ENCODE measurements at regions not wholly inside any gene's neighbourhood (a gene's known extent, or its start where the extent isn't known, plus 50 kb on each side); places are given as distances from the start of the nearest gene placed in this dataset.
"Not testable (repeated sequence)": the region's sequence is repeated elsewhere in the genome, so short reads cannot be mapped to it uniquely, and the experiment has no call there.

DNA sequence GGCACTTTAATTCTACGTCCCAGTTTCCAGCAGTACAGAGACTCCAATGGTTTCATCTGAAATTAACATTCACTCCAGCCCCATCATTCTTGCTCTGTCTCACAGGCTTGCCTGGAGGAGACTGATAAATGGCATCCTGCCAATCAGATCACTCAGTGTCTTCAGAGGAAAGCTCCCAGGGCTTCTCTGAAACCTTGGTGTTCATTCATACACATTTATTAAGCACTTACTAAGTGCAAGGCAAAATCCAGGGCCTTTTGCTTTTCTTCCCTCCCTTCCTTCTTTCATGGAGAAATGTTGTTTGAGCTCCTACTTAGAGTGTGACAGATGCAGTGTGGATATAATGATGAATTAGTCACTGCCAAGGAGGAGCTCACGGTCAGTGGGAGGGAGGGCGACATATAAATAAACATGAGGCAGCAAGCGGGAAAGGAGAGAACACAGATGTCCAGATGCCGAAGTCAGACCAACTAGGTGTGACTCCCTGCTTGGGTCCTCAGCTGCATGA lies 106.7 kb upstream of the DTNBP1 start:
- no peak for DNase-seq (ENCODE audit: low spot score)

DNA sequence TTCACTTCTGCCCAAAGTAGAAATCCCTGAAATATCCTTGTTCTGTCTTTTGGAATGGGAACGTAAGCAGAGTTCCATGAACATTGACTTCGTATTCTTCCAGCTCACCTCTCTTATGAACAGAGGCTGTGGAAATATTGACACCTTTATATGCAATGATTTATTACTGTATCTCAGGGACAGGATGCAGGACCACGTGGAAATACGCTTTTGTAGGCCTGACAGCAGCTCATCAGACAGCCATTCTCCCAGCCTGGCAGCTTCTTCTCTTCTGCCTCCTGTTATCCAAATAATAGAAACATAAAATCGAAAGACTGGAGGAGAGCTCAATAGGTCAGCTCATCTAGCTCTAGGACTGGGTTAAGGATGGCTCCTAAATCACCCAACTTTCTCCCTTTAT lies 106.2 kb upstream of the DTNBP1 start:
- no peak for DNase-seq (ENCODE audit: low spot score)

DNA sequence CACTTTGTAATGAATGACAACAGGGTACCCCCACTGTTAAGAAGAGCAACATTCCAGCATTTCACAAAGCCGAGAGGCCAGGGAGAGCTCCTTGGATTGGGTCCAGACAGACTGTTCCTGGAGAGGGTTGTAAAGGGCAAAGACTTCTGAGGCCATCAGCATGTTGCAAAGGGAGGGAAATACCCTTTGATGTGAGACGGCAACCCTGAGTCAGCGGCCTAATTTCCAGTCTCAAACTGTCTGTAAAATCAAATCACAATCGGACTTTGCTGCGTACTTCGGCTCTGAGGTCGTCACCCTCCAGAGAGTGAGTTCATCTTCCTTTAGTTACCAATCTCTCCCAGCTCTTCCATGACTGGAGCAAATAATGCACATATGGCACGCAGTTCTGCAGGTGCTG lies 101.0 kb upstream of the DTNBP1 start:
- no peak for DNase-seq (ENCODE audit: low spot score)

DNA sequence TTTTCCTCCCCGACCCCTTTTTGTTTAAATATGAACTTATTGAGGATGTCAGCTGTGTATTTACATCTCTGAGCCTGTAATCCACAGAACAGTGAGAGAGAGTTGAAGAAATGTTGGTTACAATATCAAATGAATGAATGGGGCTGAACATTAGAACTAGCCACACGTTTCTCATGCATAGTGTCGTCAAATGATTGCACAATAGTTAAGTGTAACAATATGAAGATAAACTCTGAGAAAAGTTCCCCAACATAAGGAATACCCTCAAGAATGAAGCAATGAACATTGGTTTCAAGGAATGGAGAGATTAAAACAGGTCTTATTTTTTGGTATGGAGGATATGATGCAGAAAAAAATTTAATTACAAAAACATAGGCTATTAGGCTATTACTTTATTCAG lies 100.5 kb upstream of the DTNBP1 start:
- DNase-seq (ENCODE audit: low spot score), result no peak

DNA sequence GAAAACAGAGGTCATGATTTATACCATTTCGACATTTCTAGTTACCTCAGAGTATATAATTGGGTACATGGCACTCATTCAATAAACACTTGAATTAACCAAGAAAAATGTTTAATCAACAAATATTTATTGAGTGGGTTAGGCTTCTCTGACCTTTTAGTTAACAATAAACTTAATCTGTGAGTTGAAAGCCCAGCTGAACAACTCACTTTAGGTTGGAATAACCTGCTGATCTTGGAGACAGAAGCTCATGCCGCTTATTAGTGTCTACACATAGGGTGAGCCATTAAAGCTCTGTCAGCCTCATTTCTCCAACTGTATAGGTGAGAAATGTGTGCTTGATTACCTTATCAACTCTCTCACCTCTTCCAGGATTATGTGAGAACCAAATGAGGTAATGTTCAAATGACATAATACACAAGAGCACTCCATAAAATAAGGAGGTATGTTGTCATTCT lies 98.2 kb upstream of the DTNBP1 start:
- no peak for DNase-seq (ENCODE audit: low spot score)

DNA sequence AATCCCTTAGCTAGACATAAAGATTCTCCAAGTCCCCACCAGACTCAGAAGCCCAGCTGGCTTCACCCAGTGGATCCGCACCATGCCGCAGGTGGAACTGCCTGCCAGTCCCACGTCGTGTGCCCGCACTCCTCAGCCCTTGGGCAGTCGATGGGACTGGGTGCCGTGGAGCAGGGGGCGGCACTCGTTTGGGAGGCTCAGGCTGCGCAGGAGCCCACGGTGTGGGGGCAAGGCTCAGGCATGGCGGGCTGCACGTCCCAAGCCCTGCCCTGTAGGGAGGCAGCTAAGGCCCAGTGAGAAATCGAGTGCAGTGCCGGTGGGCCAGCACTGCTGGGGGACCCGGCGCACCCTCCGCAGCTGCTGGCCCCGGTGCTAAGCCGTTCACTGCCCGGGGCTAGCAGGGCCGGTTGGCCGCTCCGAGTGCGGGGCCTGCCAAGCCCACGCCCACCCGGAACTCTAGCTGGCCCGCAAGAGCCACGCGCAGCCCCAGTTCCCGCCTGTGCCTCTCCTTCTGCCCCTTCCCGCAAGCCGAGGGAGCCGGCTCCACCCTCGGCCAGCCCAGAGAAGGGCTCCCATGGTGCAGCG lies 95.9 kb upstream of the DTNBP1 start:
- DNase-seq (ENCODE audit: low spot score), result no peak

DNA sequence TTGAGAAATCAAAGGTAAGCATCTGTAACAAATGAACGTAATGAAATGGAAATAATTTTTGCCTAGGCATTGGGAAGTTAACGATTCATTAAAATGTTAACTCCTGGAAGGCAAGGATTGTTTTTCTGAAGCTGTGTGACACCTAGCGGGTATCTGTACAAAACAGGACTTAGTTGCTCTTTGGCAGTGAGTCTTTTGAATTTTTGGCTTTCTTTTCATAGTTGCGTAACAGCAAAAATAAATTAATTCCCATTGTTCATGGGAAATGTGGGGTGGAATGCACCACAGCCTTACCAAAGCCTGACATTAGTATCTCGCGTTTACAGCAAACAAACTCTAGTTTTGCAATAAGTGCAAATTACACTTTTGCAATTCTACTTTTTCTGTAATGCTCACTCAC lies 92.7 kb upstream of the DTNBP1 start:
- no peak for DNase-seq (ENCODE audit: low spot score)

DNA sequence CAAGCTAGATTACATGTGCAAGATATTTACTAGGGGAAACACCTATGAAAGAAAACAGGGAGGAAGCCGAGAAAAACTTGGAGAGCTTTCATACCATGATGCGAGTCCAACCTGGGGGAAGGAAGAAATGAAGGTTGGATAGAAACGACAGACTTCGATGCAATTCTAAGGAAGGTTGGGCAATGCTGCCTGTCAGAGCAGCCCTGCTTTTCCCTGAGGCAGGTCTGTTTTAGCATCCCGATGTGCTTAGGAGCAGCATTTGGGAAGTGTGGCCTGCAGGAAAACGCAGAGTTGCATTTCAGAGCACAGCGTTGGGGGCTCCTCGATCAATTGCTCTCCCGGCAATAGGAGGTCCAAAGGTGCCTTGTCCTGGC lies 91.9 kb upstream of the DTNBP1 start:
- DNase-seq (ENCODE audit: low spot score), result no peak

DNA sequence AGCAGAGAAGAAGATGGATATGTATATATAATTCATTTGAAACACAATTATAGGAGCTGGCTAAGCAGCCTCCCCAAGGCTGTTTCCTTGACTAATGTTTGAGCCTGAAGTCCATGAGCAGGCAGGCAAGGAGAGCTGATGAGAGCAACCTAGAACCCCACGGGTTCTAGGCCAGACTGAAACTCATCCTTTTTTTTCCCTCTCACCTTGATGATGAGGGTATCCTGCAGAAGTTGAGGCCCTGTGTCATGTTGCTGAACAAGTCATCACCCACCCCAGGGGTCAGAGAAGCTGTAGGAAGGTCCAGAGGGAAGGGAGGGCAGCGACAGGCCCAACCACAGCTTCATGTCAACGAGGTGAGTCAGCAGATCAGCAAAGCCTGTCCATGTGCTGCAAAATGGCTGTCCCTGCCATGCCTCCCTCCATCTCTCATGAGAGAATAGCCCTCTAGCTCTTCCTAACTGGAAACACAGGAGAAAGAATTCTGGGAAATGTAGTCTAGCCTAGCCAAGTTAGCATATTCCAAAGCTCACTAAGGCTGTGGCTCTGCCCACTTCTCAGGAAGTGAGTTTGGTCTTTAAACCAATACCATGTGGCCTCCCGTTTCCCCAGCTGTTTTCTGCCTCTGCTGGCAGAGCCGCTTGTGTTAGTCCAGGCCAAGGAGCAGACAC lies 91.3 kb upstream of the DTNBP1 start:
- DNase-seq (ENCODE audit: low spot score), result no peak

DNA sequence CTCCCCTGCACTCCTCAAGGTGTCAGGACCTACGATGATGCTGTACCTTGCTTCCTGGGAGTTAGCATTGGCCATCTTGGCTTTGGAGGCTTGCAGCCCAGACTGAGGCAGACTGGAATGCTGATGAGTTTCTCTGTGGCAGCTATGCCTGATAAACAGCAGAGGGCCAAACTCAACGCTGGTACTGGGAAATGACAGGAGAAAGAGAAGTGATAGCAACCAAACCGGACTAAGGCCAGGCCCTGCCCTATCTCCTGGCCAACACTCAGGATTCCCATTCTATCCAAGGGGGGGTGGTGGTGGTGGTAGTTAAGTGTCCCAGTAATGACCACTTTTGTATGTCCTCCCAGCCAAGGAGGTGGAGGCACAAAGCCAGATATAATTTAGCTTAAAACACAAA lies 90.0 kb upstream of the DTNBP1 start:
- no peak for DNase-seq (ENCODE audit: low spot score)

DNA sequence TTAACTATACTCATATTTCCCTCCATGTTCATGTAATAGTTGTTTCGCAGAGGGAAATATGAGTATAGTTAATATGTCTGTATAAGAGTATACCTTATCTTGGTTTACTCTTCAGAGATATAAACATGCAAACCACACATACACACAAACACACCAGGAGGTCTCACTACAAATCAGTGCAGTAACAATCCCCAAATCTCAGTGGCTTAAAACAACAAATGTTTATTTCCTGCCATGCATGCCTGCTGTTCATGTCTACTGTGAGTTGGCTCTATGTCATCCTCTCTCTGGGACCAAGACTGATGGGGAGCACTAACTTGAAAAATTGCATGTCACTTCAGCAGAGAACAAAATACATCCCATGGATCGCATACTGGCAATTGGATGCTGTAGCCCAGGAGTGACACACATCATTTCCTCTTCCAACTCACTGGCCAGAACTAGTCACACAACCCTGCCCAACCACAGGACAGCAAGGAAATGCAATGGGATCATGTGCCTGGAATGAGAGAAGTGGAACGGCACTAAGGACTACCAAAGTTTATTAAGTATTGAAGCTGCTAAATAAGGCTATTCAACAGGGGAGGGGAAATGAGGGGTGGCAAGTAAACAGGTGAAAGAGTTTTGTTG lies 89.0 kb upstream of the DTNBP1 start:
- DNase-seq (ENCODE audit: low spot score), result no peak

DNA sequence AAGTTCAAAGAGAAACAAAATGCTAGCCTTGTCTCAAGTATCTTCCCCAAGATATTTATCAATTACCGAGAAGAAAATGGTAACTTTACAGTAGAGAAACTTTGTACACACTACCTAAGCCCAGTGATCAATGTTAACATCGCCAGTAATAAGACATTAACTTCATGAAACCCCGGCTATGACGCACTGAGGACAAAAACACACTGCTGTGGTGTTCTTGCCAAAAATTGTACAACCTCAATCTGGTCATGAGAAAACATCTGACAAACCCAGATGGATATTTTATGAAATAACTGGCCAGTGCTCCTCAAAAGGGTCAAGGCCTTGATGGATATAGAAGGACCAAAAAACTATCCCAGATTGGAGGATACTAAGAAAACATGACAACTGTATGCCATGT lies 85.5 kb upstream of the DTNBP1 start:
- no peak for DNase-seq (ENCODE audit: low spot score)

DNA sequence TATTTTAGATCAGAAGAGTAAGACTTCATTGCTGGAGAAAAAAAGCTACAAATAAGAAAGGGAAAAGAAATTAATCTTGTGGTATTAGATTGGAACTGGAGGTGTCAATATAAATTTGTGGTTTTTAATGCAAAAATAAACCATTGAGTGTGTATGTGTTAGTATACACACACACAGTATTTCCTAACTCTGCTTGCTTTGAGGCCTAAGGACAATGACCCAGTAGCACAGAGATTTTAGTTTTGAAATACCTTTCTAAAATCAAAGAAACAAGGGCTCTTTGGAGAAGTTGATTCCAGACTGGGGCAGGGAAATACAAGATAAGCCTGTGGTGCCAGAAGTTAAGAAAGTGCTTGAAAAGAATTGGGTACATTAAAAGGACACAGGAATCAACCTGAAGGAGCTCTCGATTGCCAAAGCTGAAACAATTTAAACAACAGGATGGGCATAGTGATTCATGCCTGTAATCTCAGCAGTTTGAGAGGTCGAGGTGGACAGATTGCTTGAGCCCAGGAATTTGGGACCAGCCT lies 84.6 kb upstream of the DTNBP1 start:
- no peak for DNase-seq (ENCODE audit: low spot score)

DNA sequence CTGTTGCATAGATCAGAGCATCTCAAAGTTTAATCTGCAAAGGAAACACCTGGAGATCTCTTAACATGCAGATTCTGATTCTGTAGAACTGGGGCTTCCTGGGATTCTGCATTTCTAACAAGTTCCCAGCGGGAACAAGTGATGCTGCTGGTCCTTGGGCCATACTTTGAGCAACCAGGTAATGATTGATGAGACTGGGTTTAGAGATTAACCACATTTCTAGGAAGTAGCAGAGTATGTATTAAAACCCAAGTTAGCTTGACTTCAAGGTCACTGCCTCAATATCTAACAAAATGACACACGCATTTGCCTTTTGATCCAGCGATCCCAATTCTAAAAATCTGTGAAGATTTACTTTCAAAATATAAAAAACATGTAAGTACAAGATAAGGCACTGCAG lies 83.0 kb upstream of the DTNBP1 start:
- DNase-seq (ENCODE audit: low spot score), result no peak

DNA sequence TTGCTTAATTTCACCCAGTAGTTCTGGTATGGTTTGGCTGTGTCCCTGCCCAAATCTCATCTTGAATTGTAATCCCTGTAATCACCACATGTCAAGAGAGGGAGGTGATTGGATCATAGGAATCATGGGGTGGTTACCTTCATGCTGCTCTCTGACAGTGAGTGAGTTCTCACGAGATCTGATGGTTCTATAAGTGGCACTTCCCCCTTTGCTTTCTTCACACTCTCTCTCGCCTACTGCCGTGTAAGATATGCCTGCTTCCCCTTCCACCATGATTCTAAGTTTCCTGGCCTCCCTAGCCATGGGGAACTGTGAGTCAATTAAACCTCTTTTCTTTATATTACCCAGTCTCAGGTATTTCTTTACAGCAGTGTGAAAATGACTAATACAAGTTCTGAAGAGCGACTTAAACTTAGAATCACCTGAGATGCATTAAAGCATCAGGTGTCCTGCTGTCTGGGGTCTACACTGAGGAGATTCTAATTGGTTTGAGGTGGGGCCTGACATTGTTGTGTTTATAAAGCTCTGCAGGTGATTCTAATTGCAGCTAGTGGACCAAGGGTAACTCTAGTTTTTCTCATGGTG lies 82.1 kb upstream of the DTNBP1 start:
- no peak for DNase-seq (ENCODE audit: low spot score)

DNA sequence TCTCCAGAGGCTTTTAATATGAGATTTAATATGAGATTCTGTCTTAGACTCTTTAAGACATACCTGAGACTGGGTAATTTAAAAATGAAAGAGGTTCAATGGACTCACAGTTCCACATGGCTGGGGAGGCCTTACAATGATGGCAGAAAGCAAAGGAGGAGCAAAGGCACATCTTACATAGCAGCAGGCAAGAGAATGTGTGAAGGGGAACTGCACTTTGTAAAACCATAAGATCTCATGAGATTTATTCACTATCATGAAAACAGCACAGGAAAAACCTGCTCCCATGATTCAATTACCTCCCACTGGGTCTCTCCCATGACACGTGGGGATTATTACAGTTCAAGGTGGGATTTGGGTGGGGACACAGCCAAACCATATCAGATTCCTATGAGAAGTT lies 79.2 kb upstream of the DTNBP1 start:
- not testable (repeated sequence) for DNase-seq (ENCODE audit: low spot score)

DNA sequence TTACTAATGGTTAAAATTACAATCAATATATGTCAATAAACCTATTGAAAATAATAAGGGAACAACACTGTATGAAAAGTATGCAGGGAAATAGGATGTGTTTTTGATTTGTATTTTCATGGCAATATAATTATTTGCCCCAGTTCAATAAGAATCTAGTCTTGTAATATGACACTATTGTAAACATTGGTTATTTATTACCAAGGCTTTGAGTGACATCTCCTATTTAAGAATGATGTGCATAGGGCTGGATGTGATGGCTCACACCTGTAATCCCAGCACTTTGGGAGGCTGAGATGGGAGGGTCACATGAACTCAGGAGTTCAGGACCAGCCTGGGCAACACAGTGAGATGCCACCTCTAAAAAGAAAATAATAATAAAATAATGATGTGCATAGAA lies 78.6 kb upstream of the DTNBP1 start:
- DNase-seq (ENCODE audit: low spot score), result no peak

DNA sequence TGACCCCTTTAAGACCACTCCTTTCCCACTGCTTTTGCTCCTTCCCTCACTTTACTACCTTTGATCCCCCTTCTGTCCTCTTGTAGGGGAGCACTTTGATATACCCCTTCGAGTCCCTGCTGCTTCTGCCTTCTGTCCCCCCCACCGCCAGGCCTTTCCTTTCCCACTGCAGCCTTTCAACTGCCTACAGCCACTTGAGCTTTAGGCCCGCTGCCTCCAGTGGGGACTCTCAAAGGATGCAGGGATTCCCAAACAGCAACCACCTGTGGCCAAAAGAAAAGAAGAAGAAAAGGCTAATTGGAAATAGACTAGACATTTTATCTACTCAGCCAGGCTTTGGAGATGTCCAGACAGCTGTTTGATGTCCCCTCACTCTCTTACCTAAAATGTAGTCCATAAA lies 77.0 kb upstream of the DTNBP1 start:
- DNase-seq (ENCODE audit: low spot score), result no peak

DNA sequence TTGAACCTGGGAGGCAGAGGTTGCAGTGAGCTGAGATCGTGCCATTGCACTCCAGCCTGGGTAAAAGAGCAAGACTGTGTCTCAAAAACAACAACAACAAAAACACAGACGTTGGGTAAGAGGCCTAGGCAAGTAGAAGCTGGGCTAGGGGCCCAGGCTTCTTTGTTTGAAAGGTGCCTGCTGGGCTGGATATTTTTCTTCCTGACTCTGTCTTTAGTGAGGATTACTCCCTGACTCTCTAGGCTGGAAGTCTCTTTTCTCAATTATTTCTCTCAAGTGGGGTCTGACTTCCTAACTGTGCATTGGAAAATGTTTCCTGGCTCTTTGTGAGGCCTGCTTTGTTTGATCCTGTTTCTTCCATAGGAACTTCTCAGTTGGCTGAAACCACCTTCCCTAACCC lies 76.5 kb upstream of the DTNBP1 start:
- DNase-seq (ENCODE audit: low spot score), result no peak

DNA sequence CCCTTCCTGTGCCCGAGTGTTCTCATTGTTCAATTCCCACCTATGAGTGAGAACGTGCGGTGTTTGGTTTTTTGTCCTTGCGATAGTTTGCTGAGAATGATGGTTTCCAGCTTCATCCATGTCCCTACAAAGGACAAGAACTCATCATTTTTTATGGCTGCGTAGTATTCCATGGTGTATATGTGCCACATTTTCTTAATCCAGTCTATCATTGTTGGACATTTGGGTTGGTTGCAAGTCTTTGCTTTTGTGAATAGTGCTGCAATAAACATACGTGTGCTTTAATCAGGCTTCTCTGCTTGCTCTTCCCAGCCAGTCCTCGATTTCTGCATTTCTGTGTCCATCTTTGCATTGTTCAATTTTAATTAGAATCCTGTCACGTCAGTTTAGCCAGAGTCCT lies 75.4 kb upstream of the DTNBP1 start:
- not testable (repeated sequence) for DNase-seq (ENCODE audit: low spot score)

DNA sequence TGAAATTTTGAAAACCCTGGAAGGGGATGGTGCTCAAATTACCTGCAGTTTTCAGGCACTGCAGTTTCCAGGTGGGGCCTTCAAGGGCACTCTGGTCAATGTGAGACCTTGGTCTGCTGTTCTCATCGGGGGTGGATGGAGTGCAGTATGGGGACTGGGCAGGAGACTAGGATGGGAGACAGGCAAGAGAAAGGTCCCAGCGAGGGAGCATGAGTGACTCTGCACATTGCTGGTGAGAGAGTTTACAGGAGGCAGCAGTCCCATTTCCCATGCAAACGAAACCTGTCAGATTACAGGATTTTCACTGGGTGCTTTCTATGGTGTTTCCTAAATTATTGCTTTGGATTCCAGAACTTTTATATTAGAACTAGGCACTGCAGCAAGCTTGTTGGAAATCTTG lies 73.5 kb upstream of the DTNBP1 start:
- DNase-seq (ENCODE audit: low spot score), result no peak

DNA sequence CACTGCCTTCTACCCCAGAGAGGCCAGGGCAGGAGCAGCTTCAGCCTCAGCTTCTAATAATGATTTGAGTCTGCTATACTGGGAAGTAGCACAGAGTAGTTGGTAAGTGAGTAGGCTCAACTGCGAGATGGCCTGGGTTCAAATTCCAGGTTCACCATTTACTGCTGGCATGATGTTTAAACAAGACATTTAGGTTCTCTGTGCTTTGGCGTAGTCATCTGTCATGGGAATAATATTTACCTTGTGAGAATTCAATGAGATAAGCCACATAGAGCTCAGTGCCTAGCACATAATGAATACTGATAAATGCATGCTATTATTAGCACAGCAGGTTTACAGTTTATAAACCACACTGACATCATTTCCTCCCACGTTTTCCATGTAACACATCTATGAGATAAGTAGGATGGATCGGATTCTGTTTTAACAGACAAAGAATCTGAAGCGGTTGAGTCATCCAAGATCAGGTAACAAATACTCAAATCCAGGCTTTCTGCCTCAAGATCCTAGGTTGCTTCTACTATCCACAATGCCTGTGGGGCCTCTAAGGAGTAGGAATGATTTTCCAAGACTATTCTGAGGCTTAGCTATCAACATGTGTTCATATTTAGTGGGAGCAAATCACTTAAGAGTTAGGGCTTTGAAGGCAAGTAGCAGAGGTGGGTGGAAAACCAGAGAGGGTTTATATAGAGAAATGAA lies 72.9 kb upstream of the DTNBP1 start:
- DNase-seq (ENCODE audit: low spot score), result no peak

Measured in CD4-positive, alpha-beta T cell treated with Interleukin-15 for 4 hours (primary cell).